AG08395 (cell line): ENCODE measurements at regions not wholly inside any gene's neighbourhood (a gene's known extent, or its start where the extent isn't known, plus 50 kb on each side); places are given as distances from the start of the nearest gene placed in this dataset.

Experiments used
- DNase-seq: peaks from one replicate; pipeline ENCODE4 v3.0.0; 2012; ENCODE audit warnings: mixed read lengths, low spot score

- no peak for DNase-seq
Measured at GRCh38 chr5:62708481-62709325, 130.1 kb downstream of the LRRC70 start.

GRCh38 chr5:62707563-62707962, 128.9 kb downstream of the LRRC70 start:
- no peak for DNase-seq

- no peak for DNase-seq
Measured at GRCh38 chr5:62707131-62707530, 128.5 kb downstream of the LRRC70 start.

- no peak for DNase-seq
Measured at GRCh38 chr5:62705022-62705421, 126.4 kb downstream of the LRRC70 start.

- DNase-seq: no peak
Measured at GRCh38 chr5:62702126-62702525, 123.5 kb downstream of the LRRC70 start.

- DNase-seq: no peak
Measured at GRCh38 chr5:62701036-62701435, 122.4 kb downstream of the LRRC70 start.

GRCh38 chr5:62698756-62699155, 120.1 kb downstream of the LRRC70 start:
- DNase-seq: no peak

- DNase-seq: no peak
Measured at GRCh38 chr5:62695274-62695673, 116.7 kb downstream of the LRRC70 start.

GRCh38 chr5:62692946-62693713, 114.5 kb downstream of the LRRC70 start:
- DNase-seq: no peak

- DNase-seq: no peak
Measured at GRCh38 chr5:62691946-62692345, 113.3 kb downstream of the LRRC70 start.

- DNase-seq: no peak
Measured at GRCh38 chr5:62690421-62690820, 111.8 kb downstream of the LRRC70 start.

GRCh38 chr5:62689599-62690368, 111.2 kb downstream of the LRRC70 start:
- DNase-seq: no peak

GRCh38 chr5:62686692-62687091, 108.1 kb downstream of the LRRC70 start:
- no peak for DNase-seq

- DNase-seq: no peak
Measured at GRCh38 chr5:62685221-62685620, 106.6 kb downstream of the LRRC70 start.

- DNase-seq: no peak
Measured at GRCh38 chr5:62684310-62684709, 105.7 kb downstream of the LRRC70 start.

GRCh38 chr5:62682059-62682458, 103.4 kb downstream of the LRRC70 start:
- DNase-seq: no peak

- no peak for DNase-seq
Measured at GRCh38 chr5:62681117-62681850, 102.7 kb downstream of the LRRC70 start.

GRCh38 chr5:62680121-62680520, 101.5 kb downstream of the LRRC70 start:
- DNase-seq: no peak
